Adrenal gland (tissue), 9 donors: ENCODE measurements at regions not wholly inside any gene's neighbourhood (a gene's known extent, or its start where the extent isn't known, plus 50 kb on each side); places are given as distances from the start of the nearest gene placed in this dataset.

Experiments used
- DNase-seq, 7 donors: peaks; one replicate each; pipeline ENCODE4 v3.0.0-alpha.2; 2019 to 2020
- H3K27ac ChIP-seq, 5 donors: fragments of 200-600 bp; sonication (generic) in 4 of 5; 1 replicate in 3 of 5; 2 replicates in 2 of 5; pipeline versions ENCODE4 v1.5.1 to v1.8.0; 2016 to 2020; ENCODE audit warnings: mild to moderate bottlenecking in 1 of 5
- H3K27me3 ChIP-seq: fragments of 200-600 bp; 2 replicates; pipeline ENCODE4 v1.8.0; 2021
- H3K36me3 ChIP-seq, 2 donors: fragments of 200-600 bp; replicated peaks in 1 of 2; 1 replicate in 1 of 2; 2 replicates in 1 of 2; pipeline versions ENCODE4 v1.5.1 to v1.8.0; 2018 to 2022
- H3K4me1 ChIP-seq, 2 donors: fragments of 200-600 bp; replicated peaks in 1 of 2; 1 replicate in 1 of 2; 2 replicates in 1 of 2; pipeline versions ENCODE4 v1.5.1 to v1.8.0; 2018 to 2021
- H3K4me3 ChIP-seq, 4 donors: fragments of 200-600 bp; sonication (generic) in 3 of 4; one replicate each; pipeline ENCODE4 v1.5.1; 2016 to 2018
- H3K9me3 ChIP-seq, 3 donors: fragments of 200-600 bp; sonication (generic) in 1 of 3; replicated peaks in 1 of 3; 1 replicate in 2 of 3; 2 replicates in 1 of 3; pipeline versions ENCODE4 v1.5.1 to v1.8.0; 2016 to 2021
- CTCF ChIP-seq, 6 experiments: fragments of 450-650 bp in 4 of 6; fragments of 200-600 bp in 2 of 6; sonication (generic) in 1 of 6; IDR thresholded peaks; 1 replicate in 5 of 6; 2 replicates in 1 of 6; pipeline versions ENCODE4 v1.5.1 to v1.8.0; 2016 to 2021; ENCODE audit warnings: antibody characterized with exemption in 6 of 6, mild to moderate bottlenecking in 2 of 6, moderate library complexity in 1 of 6
- POLR2A ChIP-seq, 2 donors: fragments of 450-650 bp; IDR thresholded peaks; one replicate each; pipeline ENCODE4 v1.6.1; 2017; ENCODE audit warnings: antibody characterized with exemption in 2 of 2, mild to moderate bottlenecking in 2 of 2, moderate library complexity in 1 of 2
- WGBS, 4 donors: extraction: QIAGEN DNeasy Blood & Tissue Kit in 2 of 4; methylation state at CpG; one replicate each; pipeline versions ENCODE4 v1.1.5 to v1.1.7; 2013 to 2017; 5-methylcytosine and 5-hydroxymethylcytosine counted together
- intact Hi-C, 2 donors: fragments of 100-400 bp; cut with DNase I; formaldehyde crosslinking; loops; one replicate each; pipeline versions ENCODE4 v1.14.1 to v1.15.0; 2022 to 2023
- donor health status: healthy with polysubstance abuse.
- donor health status: Bipolar disorder and iron deficiency.
- donor health status: DM: yes; HTN: yes; CAD: no.
- donor health status: DM: no; HTN: no; CAD: no.
- donor health status: DM: no; HTN: no; CAD: no.

- Histone ChIP-seq H3K4me3 (no peak overlapping the region), H3K36me3 (no peaks in the 10 kb centered on the region), H3K27ac (no peak overlapping the region), H3K9me3 (no peaks in the 10 kb centered on the region), H3K4me1 (no peaks in the 10 kb centered on the region), H3K27me3 (no peaks in the 10 kb centered on the region)
- TF ChIP-seq CTCF (IDR thresholded peaks at IDR 0.05), result no peak
- intact Hi-C loops, result no loop called here
- DNase-seq, result no peak
These were observed 848.0 kb upstream of the FAM98A start for GRCh38 chr2:34447097-34447496.

GRCh38 chr2:34423301-34423700 is 824.2 kb upstream of the FAM98A start:
- Histone ChIP-seq H3K36me3 (no peaks in the 10 kb centered on the region), H3K4me1 (no peaks in the 10 kb centered on the region), H3K4me3 (no peak overlapping the region), H3K27me3 (no peaks in the 10 kb centered on the region), H3K27ac (no peak overlapping the region), H3K9me3 (no peaks in the 10 kb centered on the region)
- no peak for DNase-seq
- intact Hi-C loops, result no loop called here
- TF ChIP-seq POLR2A (IDR thresholded peaks at IDR 0.05), result no peak
- no peak for TF ChIP-seq CTCF (IDR thresholded peaks at IDR 0.05)
- WGBS, 4 donors, result 86 to 94% (median 91%) methylated on average over 2 of the region's 2 CpGs

- no peak overlapping the region for H3K4me3 ChIP-seq
- H3K27me3 ChIP-seq, result no peaks in the 10 kb centered on the region
- no peak overlapping the region for H3K27ac ChIP-seq
- intact Hi-C loops, result no loop called here
- no peak for TF ChIP-seq CTCF (IDR thresholded peaks at IDR 0.05)
- no peak for TF ChIP-seq POLR2A (IDR thresholded peaks at IDR 0.05)
- H3K9me3 ChIP-seq, result no peaks in the 10 kb centered on the region
- no peaks in the 10 kb centered on the region for H3K36me3 ChIP-seq
- no peaks in the 10 kb centered on the region for H3K4me1 ChIP-seq
- DNase-seq, result no peak
These were observed 820.8 kb upstream of the FAM98A start for GRCh38 chr2:34419856-34420255.

GRCh38 chr2:34416856-34417255 is 817.8 kb upstream of the FAM98A start:
- Histone ChIP-seq H3K27me3 (no peaks in the 10 kb centered on the region), H3K27ac (no peak overlapping the region), H3K4me3 (no peak overlapping the region), H3K4me1 (no peaks in the 10 kb centered on the region), H3K9me3 (no peaks in the 10 kb centered on the region), H3K36me3 (no peaks in the 10 kb centered on the region)
- intact Hi-C loops, result no loop called here
- 52 to 65% (median 59%) methylated on average over 2 of the region's 2 CpGs for WGBS, 4 donors
- no peak for TF ChIP-seq POLR2A (IDR thresholded peaks at IDR 0.05)
- no peak for TF ChIP-seq CTCF (IDR thresholded peaks at IDR 0.05)
- no peak for DNase-seq
